Skeletal muscle satellite cell (primary cell): ENCODE measurements at regions not wholly inside any gene's neighbourhood (a gene's known extent, or its start where the extent isn't known, plus 50 kb on each side); places are given as distances from the start of the nearest gene placed in this dataset.

Experiments
- H3K27me3 ChIP-seq: 2 replicates; pipeline ENCODE4 v1.7.0; 2013; ENCODE audit warnings: low read length; ENCODE audit not compliant: control insufficient read depth, insufficient read depth
- H3K36me3 ChIP-seq: 2 replicates; pipeline ENCODE4 v1.7.0; 2013; ENCODE audit warnings: mild to moderate bottlenecking, control low read depth, low read length; ENCODE audit not compliant: insufficient read depth
- H3K4me1 ChIP-seq: 2 replicates; pipeline ENCODE4 v1.7.0; 2013; ENCODE audit warnings: low read length; ENCODE audit not compliant: control insufficient read depth, insufficient read depth
- H3K4me2 ChIP-seq: 2 replicates; pipeline ENCODE4 v1.7.0; 2013; ENCODE audit warnings: mild to moderate bottlenecking, low read length
- H3K4me3 ChIP-seq: 2 replicates; pipeline ENCODE4 v1.7.0; 2013; ENCODE audit warnings: low read length
- H3K9ac ChIP-seq: 2 replicates; pipeline ENCODE4 v1.7.0; 2013; ENCODE audit warnings: mild to moderate bottlenecking, low read depth, low read length, moderate library complexity
- H3K9me3 ChIP-seq: replicated peaks from 2 replicates; pipeline ENCODE4 v1.7.0; 2013; ENCODE audit warnings: mild to moderate bottlenecking, control low read depth, low read length

- no peaks in the 10 kb centered on the region for H3K27me3 ChIP-seq
- H3K4me3 ChIP-seq, result no peak overlapping the region
- H3K9ac ChIP-seq, result no peak overlapping the region
- H3K4me2 ChIP-seq, result no peak overlapping the region
- H3K4me1 ChIP-seq, result no peaks in the 10 kb centered on the region
- peaks cover 4% of the 10 kb centered on the region for H3K9me3 ChIP-seq
- H3K36me3 ChIP-seq, result no peaks in the 10 kb centered on the region
Observed at GRCh38 chr13:108000998-108001397, 214.3 kb downstream of the LIG4 start.

DNA sequence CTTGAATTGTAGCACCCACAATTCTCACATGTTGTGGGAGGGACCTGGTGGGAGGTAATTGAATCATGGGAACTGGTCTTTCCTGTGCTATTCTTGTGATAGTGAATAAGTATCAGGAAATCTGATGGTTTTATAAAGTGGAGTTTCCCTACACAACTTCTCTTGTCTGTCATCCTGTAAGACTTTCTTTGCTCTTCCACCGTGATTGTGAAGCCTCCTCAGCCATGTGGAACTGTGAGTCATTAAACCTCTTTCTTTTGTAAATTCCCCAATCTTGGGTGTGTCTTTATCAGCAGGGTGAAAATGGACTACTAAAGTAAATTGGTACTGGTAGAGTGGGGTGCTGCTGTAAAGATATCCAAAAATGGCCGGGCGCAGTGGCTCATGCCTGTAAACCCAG lies 215.6 kb downstream of the LIG4 start:
- no peaks in the 10 kb centered on the region for H3K4me1 ChIP-seq

DNA sequence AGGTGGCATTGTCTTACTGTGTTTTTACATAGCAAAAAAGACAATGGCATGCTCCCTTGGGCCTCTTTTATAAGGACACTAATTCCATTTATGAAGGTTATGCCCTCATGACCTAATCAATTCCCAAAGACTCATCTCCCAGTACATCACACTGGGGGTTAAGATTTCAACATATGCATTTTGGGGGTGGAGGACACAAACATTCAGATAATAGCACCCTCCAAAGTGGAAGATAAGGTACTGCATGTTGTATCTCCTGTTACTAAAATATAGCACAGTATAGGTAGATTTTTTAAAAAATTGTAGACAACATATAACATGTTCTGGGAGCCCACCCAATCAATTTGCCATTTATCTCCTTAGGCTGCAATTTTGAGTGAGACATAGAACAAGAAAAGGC lies 221.2 kb downstream of the LIG4 start:
- Histone ChIP-seq H3K4me3 (no peak overlapping the region), H3K27me3 (no peaks in the 10 kb centered on the region), H3K4me2 (no peak overlapping the region), H3K9ac (no peak overlapping the region), H3K36me3 (no peaks in the 10 kb centered on the region), H3K9me3 (peaks cover 2% of the 10 kb centered on the region), H3K4me1 (no peaks in the 10 kb centered on the region)

More for the DNA sequence above, 215.6 kb downstream of the LIG4 start:
- Histone ChIP-seq H3K27me3 (no peaks in the 10 kb centered on the region), H3K36me3 (no peaks in the 10 kb centered on the region), H3K4me3 (no peak overlapping the region), H3K9me3 (peaks cover 7% of the 10 kb centered on the region), H3K4me2 (no peak overlapping the region), H3K9ac (no peak overlapping the region)

- H3K27me3 ChIP-seq, result no peaks in the 10 kb centered on the region
- peaks cover 7% of the 10 kb centered on the region for H3K9me3 ChIP-seq
Observed at GRCh38 chr13:107993239-107993949, 221.9 kb downstream of the LIG4 start.

DNA sequence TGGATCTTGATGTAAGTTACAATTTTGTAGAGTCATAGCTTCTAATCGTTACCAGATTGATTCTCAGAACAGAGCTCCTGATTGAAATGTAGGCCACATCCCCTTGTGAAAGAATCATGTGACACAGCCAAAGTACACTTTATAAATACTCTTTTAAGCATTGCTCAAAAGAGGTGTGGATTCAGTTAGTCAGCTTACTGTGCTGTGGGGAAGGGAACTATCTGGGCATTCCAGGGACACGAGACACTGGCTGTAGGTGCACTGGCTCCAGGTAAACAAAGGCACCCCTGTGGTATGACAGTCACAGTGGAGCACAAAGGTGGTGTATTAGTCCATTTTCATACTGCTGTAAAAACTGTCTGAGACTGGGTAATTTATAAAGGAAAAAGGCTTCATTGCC lies 222.8 kb downstream of the LIG4 start:
- no peaks in the 10 kb centered on the region for H3K36me3 ChIP-seq
- no peaks in the 10 kb centered on the region for H3K4me1 ChIP-seq
- H3K4me2 ChIP-seq, result no peak overlapping the region
- H3K4me3 ChIP-seq, result no peak overlapping the region
- H3K9me3 ChIP-seq, result peaks cover 7% of the 10 kb centered on the region
- no peaks in the 10 kb centered on the region for H3K27me3 ChIP-seq
- H3K9ac ChIP-seq, result no peak overlapping the region

More at GRCh38 chr13:107993239-107993949, 221.9 kb downstream of the LIG4 start:
- Histone ChIP-seq H3K4me2 (no peak overlapping the region), H3K4me3 (no peak overlapping the region), H3K4me1 (no peaks in the 10 kb centered on the region), H3K9ac (no peak overlapping the region), H3K36me3 (no peaks in the 10 kb centered on the region)

GRCh38 chr13:107977071-107977574 lies 238.2 kb downstream of the LIG4 start:
- H3K36me3 ChIP-seq, result no peaks in the 10 kb centered on the region
- no peak overlapping the region for H3K4me2 ChIP-seq
- no peaks in the 10 kb centered on the region for H3K9me3 ChIP-seq
- no peak overlapping the region for H3K9ac ChIP-seq
- no peak overlapping the region for H3K4me3 ChIP-seq
- H3K4me1 ChIP-seq, result no peaks in the 10 kb centered on the region
- H3K27me3 ChIP-seq, result no peaks in the 10 kb centered on the region

GRCh38 chr13:107976628-107977027 lies 238.7 kb downstream of the LIG4 start:
- Histone ChIP-seq H3K27me3 (no peaks in the 10 kb centered on the region), H3K36me3 (no peaks in the 10 kb centered on the region), H3K4me3 (no peak overlapping the region), H3K4me1 (no peaks in the 10 kb centered on the region), H3K4me2 (no peak overlapping the region), H3K9me3 (no peaks in the 10 kb centered on the region), H3K9ac (no peak overlapping the region)

DNA sequence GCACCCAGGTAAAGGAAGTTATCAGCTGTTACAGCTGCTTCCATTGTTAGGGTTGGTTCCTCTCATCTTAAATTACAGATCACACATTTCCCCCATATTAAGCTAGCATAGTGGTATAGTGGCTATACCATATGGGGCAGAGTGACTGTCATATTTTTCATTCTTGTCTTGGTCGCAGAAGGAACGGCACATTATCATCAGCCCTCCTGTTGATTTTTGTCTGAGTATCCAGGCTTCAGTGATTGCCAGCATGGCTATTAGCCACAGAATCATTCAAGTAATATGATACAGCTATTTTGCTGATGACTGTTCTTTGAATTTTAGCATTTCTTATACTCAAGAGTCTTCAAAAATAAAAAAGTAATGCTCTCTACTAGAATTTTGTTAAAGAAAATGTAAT lies 240.9 kb downstream of the LIG4 start:
- Histone ChIP-seq H3K9ac (no peak overlapping the region), H3K4me3 (no peak overlapping the region), H3K27me3 (no peaks in the 10 kb centered on the region), H3K4me1 (no peaks in the 10 kb centered on the region), H3K4me2 (no peak overlapping the region), H3K36me3 (no peaks in the 10 kb centered on the region), H3K9me3 (no peaks in the 10 kb centered on the region)

- Histone ChIP-seq H3K4me3 (no peak overlapping the region), H3K9me3 (no peaks in the 10 kb centered on the region), H3K27me3 (no peaks in the 10 kb centered on the region), H3K4me2 (no peak overlapping the region), H3K9ac (no peak overlapping the region), H3K36me3 (no peaks in the 10 kb centered on the region), H3K4me1 (no peaks in the 10 kb centered on the region)
Observed at GRCh38 chr13:107969546-107969945, 245.8 kb downstream of the LIG4 start.

- H3K9ac ChIP-seq, result no peak overlapping the region
- no peaks in the 10 kb centered on the region for H3K27me3 ChIP-seq
- H3K4me1 ChIP-seq, result no peaks in the 10 kb centered on the region
- peaks cover 3% of the 10 kb centered on the region for H3K9me3 ChIP-seq
- no peaks in the 10 kb centered on the region for H3K36me3 ChIP-seq
- no peak overlapping the region for H3K4me2 ChIP-seq
- H3K4me3 ChIP-seq, result no peak overlapping the region
Observed at GRCh38 chr13:107968470-107968869, 246.9 kb downstream of the LIG4 start.

- no peak overlapping the region for H3K4me2 ChIP-seq
- H3K27me3 ChIP-seq, result no peaks in the 10 kb centered on the region
- no peaks in the 10 kb centered on the region for H3K36me3 ChIP-seq
- H3K4me1 ChIP-seq, result no peaks in the 10 kb centered on the region
- no peak overlapping the region for H3K9ac ChIP-seq
- peaks cover 4% of the 10 kb centered on the region for H3K9me3 ChIP-seq
- no peak overlapping the region for H3K4me3 ChIP-seq
Observed at GRCh38 chr13:107964395-107964794, 250.9 kb downstream of the LIG4 start.
